GM10248 (cell line): ENCODE measurements at regions not wholly inside any gene's neighbourhood (a gene's known extent, or its start where the extent isn't known, plus 50 kb on each side); places are given as distances from the start of the nearest gene placed in this dataset.
"Not testable (repeated sequence)": the region's sequence is repeated elsewhere in the genome, so short reads cannot be mapped to it uniquely, and the experiment has no call there.

Experiments
- CTCF ChIA-PET: fragments of 300-600 bp; sonication (Branson Sonifier 250); formaldehyde crosslinking; extraction: SDS; loops from one replicate; lab custom pipeline; 2021; ENCODE audit warnings: antibody characterized with exemption; lab: Yijun Ruan, JAX
- POLR2A ChIA-PET: fragments of 350-650 bp; sonication (Branson Sonifier 250); formaldehyde crosslinking; extraction: SDS; loops from one replicate; lab custom pipeline; 2020; ENCODE audit warnings: antibody characterized with exemption; lab: Yijun Ruan, JAX
- DNase-seq: peaks from one replicate; pipeline ENCODE4 v3.0.0; 2012; ENCODE audit errors: extremely low spot score
- TF ChIP-seq, protein P1 (sequence below): IDR thresholded peaks from 2 replicates; pipeline ENCODE4 v1.5.1; 2012; ENCODE audit warnings: mild to moderate bottlenecking, low read depth; ENCODE audit errors: extremely low read depth, missing control alignments, control extremely low read depth

DNA sequence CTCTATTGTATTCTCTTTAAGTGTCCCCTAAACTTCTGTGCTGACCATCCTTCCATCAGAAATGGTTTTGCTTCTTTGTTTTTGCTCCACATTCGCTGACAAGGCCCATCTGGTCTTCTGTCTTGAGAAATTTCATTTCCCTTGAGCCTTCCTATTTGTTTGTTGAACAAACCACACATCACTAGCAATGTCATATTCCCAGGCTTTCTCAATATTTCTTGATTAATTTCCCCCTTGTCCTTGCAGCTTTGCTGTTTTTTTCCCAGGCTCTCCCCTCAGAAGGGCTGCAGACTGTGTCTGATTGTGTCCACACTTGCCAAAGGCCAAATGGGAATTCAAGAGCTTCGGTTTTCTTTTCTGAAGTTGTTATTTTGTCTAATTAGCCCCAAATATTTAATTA is 158.9 kb downstream of the MID1IP1 start:
- CTCF ChIA-PET, result no interaction called here
- DNase-seq, result no peak
- POLR2A ChIA-PET, result no interaction called here
- TF ChIP-seq, protein P1, sequence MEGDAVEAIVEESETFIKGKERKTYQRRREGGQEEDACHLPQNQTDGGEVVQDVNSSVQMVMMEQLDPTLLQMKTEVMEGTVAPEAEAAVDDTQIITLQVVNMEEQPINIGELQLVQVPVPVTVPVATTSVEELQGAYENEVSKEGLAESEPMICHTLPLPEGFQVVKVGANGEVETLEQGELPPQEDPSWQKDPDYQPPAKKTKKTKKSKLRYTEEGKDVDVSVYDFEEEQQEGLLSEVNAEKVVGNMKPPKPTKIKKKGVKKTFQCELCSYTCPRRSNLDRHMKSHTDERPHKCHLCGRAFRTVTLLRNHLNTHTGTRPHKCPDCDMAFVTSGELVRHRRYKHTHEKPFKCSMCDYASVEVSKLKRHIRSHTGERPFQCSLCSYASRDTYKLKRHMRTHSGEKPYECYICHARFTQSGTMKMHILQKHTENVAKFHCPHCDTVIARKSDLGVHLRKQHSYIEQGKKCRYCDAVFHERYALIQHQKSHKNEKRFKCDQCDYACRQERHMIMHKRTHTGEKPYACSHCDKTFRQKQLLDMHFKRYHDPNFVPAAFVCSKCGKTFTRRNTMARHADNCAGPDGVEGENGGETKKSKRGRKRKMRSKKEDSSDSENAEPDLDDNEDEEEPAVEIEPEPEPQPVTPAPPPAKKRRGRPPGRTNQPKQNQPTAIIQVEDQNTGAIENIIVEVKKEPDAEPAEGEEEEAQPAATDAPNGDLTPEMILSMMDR, result no peak

DNA sequence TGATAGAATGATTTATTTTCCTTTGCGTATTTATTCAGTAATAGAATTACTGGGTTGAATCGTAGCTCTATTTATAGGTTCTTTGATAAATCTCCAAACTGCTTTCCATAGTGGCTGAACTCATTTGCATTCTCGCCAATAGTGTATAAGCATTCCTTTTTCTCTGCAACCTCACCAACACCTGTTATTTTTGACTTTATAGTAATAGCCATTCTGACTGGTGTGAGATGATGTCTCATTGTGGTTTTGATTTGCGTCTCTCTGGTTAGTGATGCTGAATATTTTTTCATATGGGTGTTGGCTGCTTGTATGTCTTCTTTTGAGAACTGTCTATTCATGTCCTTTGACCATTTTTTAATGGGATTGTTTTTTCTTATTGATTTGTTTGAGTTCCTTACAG is 160.7 kb downstream of the MID1IP1 start:
- no peak for DNase-seq
- ChIA-PET POLR2A (no interaction called here), CTCF (no interaction called here)
- TF ChIP-seq, protein P1, result no peak

DNA sequence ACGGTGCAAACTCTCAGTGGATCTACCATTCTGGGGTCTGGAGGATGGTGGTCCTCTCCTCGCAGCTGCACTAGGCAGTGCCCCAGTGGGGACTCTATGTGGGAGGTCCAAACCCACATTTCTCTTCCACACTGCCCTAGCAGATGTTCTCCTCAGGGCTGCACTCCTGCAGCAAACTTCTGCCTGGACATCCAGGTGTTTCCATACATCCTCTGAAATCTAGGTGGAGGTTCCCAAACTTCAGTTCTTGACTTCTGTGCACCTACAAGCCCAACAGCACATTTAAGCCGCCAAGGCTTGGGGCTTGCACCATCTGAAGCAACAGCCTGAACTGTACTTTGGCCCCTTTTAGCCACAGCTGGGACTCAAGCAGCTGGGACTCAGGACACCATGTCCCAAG is 162.0 kb downstream of the MID1IP1 start:
- POLR2A ChIA-PET, CTCF ChIA-PET, DNase-seq: not testable (repeated sequence)

DNA sequence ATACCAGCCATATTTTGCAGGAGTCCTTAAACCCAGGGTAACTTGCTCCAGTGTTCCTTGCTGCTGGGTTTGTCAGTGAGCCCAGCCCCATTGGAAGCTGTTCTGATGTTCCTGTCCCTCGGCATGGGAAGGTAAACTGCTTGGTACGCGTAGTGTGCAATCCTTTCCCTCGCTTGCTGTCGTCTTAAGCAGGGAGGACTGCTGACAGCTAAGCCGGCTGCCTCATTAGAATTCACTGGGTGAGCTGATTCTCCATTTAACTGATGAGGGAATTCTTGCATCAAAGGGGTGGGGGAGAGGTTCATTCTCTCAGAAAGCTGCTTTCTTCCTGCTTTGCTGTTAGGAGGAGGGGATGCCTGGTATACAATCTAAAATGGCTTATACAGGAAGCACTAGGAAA is 164.6 kb downstream of the MID1IP1 start:
- POLR2A ChIA-PET, result no interaction called here
- CTCF ChIA-PET, result no interaction called here
- TF ChIP-seq, protein P1, result no peak
- DNase-seq, result no peak

- TF ChIP-seq, protein P1, result no peak
- ChIA-PET POLR2A (no interaction called here), CTCF (interaction anchor here (1.0 kb wide), 1 partner anchor 89 kb away, joined by 3 read pairs; no protein-coding TSS in a partner anchor)
- no peak for DNase-seq
Observed at GRCh38 chrX:38968344-38969216, 167.3 kb downstream of the MID1IP1 start.

DNA sequence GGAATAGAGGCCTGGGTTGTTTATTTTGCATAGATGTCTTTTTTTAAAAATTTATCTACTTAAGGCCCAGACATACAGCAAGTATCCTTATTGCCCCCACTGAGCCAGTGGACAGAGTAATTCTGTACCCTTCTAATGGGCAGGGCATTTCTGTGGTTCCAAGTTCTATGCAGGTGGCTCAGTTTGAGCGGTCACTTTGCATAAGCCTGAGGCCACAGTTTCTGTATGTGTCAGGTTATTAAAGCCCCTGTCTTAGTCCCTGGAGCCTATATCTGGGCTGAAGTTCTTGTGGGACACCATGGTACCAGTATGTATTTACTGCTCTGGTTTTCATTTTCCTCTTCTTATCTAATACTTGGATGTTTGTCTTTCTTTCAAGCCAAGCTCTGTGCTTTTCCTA is 168.8 kb downstream of the MID1IP1 start:
- CTCF ChIA-PET, result interaction anchor here (1.0 to 2.8 kb wide), 2 partner anchors 14 kb away, joined by 3 to 7 read pairs; no protein-coding TSS in a partner anchor

More for the DNA sequence above, 168.8 kb downstream of the MID1IP1 start:
- POLR2A ChIA-PET, result no interaction called here
- no peak for DNase-seq
- TF ChIP-seq, protein P1, result no peak
